NCI-H1048 (cell line): ENCODE measurements at regions not wholly inside any gene's neighbourhood (a gene's known extent, or its start where the extent isn't known, plus 50 kb on each side); places are given as distances from the start of the nearest gene placed in this dataset.

Source experiments
- DNase-seq: peaks from one replicate; lab custom pipeline; 2025; lab: John Stamatoyannopoulos, UW

DNA sequence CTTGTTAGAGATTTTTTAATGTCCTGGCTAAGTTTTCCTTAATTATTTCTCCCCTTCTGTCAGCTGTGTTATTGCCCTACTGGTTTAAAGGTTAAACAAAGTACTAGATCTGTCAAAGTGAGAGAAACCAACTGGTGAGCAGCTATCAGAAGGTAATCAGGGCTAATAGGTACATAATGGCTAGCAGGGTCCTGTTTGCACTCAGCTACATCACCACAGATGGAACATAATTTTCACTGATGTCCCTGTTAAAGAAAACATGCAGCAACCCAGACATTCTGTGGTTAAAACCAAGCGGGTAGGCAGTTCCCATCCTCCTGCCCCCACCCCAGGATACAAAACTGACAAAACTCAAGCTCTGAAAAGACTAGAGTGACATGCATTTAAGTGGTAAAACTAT lies 473.9 kb downstream of the NR2F1-AS1 start:
- DNase-seq: no peak

DNA sequence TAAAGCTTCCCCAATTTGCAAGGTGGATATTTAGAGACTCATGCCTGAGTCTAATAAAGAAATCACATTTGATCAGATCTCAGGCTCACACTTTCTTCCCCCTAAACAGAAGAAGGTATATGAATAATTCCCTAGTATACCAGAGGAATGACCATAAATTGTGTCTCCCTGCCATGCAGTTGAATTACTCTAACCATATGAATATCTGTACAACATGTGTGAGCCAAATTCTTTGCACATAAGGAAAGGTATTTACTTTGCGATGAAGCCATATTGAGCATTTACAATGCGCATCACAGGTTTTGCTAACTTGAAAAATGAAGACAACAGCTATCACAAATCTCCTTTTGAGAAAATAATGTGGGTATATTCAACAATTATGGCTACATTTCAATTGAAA lies 479.4 kb downstream of the NR2F1-AS1 start:
- no peak for DNase-seq

DNA sequence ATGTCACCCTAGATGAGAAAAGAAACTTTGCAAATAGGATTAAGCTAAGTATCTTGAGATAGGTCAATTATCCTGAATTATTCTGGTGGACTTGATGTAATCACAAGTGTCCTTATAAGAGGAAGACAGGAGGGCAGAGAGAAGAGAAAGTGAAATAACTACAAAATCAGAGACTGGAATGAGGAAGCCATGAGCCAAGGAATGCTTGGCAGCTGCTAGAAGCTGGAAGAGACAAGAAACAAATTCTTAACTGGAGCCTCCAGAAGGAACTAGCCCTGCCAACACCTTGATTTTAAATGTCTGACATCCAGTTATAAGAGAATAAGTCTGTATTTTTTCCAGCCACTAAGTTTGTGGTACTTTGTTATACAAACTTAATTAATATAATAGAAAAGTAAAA lies 480.0 kb downstream of the NR2F1-AS1 start:
- no peak for DNase-seq

DNA sequence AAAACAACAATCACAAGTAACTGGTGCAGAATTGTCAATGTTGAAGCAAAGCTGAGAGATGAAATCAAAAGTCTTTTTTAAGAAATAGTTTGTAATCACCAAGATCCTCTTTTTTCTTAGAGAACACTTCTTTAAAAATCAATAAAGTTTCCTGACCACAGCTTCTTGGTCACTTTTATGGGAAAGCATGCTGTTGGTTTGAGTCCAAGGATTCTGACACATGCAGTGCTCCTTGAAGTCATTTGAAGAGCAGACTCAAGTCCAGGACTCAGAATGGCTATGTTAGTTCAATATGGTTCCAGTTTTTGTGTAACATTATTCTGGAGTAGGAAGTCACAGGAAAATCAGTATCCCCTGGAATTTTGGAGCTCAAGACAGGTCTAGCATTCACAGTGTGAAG lies 480.6 kb downstream of the NR2F1-AS1 start:
- DNase-seq: no peak

DNA sequence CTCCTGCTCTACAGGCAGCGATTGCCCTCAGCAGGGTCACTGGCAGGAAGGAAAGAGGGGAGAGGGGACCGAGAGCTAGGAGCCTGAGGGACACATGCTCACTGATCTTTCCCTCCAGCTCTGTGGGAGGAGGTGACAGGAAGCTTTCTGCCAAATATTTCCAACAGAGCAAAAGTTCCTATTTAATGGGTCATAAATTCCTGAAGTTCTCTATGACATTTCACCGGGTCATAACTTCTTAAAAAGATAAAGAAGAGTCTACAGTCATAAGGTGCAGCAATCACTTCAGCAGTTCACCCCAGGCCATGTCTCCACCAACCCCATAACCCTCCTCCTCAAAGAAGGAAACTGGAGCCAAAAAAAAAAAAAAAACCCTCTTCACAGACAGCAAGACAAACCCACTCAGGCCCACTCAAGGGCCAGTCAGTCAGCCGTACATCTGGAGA lies 481.1 kb downstream of the NR2F1-AS1 start:
- DNase-seq: no peak

DNA sequence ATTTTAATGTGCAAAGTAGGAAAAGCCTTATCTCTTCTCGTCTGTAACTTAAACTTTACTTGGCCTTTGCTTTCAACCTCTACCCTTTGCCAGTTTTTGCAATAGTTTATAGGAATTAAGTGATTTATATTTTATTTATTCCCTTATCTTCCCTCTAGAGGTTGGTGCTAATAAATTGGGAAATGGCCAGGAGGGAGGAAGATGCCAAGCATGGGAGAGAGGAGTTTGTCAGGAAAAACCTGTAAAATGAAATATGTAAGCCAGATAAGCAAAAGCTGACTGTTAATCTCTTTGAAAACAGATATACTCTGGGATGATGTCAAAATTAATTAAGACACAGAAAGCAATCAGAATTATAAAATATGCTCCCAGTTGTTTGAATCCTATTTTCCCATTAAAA lies 484.5 kb downstream of the NR2F1-AS1 start:
- DNase-seq: no peak

DNA sequence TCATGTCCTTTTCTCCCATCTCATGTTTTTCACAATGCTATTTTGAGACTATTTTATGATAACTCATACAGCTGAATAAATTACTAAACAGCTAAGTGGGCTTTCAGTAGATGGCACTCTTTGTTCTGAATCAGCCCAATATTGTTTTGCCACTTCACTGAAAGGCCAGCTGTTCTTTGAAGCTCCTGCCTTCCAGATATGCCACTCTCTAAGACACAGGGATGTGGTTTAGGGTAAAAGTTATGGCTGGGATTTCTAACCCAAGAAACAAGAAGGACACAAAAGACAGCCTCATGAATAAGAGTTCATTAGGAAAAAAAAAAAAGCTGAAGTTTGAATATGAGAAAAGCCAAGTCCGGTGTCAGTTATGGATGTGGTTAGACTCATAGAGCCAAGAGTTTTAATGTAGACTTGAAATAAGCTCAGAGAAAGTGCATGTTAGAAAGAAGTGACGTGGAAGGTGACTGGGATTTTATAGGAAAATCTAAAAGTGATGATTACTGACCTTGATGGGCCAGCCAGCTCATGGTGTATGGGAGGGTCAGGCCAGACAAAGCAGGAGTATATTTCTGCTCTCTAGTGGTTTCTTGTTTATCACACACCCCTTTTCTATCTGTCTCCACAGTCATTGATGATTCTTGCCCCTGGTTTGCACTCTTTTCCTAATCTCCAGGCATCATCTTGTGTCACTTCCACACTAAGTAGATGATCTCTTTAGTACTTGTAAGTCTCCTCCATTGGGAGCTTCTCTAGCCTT lies 488.5 kb downstream of the NR2F1-AS1 start:
- DNase-seq: no peak

DNA sequence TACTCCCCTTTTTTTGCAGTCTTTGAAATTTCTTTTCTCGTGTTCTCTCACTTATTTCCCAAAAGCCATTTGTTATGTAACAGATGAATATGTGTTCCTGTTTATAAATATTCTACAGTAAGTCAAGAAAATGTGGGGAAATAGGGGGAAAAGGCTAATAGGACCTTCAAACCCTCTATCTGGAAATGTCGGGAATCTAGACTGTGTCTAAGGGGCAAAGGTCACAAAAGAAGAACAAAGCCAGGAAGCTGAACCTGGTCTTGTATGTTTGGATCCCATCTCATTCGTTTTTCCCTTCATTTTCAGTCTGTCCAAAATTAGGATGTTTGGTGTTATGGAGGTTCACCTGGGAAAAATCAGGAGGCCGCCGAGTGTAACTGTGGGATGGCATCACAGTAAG lies 490.3 kb downstream of the NR2F1-AS1 start:
- DNase-seq: no peak

DNA sequence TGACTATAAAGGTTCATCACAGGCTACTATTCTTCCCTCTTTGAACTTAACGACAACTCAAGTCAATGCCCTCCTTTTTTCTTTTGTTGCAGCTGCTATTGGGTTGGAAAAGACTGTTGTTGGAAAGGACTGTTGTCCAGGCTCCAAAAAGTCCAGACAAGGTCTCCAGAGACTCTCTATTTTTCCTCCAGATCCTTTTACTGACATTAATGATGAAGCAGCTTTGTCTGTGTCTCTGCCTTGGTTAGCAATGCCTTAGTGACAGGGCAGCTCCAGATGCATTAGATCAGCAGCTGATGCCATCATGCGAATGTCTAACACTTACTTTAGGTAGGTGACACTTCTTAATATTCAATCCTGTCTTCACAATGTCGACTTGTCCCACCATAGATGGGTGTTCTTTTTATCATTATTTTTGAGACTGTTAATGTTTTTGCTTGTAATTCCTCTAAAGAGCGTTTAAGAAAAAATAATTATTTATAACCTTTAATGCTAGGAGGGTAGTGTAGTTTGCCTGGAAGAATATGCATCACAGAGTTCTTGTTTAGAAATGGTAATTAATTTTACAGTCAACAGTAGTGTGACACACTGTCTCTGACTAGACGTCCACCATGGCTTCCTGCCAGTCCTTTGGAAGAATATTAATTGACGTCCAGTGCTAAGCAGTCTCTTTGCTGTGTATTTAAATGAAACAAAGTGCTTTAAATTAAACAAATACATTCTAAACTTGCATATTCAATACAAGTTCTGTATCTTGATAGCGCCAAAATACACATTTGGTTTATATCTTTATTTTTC lies 492.2 kb downstream of the NR2F1-AS1 start:
- DNase-seq: no peak

DNA sequence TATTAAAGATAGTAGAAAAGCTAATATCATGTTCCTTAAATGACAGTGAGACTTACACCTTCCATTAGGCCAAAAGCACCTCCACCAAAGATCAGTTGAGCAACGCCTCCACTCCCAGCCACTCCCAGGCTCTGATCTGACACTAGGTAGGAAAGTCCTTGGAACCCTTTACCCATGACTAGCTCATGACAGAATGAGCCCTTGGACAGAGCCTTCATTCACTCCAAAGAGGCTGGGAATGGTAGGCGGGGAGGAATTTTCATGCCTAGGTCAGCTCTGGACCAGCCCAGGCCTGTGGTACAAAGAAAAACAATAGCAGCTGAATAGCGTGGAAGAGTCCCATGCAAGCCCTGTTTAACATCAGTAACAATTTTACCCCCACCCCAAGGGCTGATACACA lies 493.7 kb downstream of the NR2F1-AS1 start:
- DNase-seq: no peak

DNA sequence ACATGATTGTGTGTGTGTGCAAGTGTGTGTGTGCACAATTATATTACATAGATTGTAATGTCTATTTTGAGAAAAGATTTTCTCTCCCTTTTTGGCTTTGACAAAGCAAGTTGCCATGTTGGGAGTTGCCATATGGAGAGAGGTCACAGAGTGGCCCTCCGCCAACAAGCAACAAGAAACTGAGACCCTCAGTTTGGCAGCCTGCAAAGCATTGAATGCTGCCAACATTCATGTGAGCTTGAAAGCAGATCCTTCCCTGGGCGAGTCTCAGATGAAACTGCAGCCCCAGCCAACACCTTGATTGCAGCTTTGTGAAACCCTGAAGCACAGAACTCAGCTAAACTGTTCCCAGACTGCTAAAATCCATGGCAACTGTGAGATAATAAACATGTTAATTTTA lies 498.0 kb downstream of the NR2F1-AS1 start:
- DNase-seq: no peak

DNA sequence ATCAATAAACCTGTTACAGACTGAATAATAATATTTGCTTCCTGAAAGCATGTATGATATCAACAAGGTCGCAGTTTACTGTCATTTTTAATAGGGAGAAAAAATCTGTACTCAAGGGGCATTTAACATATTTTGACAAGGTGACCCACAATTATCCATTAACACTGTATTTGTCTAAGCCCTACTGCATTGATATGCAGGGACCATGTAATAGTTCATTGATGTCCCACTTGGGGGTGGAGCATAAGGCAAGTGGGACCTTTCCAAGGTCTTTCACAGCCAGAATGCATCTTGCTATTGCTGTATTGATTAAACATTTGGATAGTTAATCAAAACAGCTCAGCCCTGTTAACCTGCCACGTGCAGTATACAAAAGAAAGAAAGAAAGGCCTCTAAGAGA lies 502.0 kb downstream of the NR2F1-AS1 start:
- DNase-seq: no peak

DNA sequence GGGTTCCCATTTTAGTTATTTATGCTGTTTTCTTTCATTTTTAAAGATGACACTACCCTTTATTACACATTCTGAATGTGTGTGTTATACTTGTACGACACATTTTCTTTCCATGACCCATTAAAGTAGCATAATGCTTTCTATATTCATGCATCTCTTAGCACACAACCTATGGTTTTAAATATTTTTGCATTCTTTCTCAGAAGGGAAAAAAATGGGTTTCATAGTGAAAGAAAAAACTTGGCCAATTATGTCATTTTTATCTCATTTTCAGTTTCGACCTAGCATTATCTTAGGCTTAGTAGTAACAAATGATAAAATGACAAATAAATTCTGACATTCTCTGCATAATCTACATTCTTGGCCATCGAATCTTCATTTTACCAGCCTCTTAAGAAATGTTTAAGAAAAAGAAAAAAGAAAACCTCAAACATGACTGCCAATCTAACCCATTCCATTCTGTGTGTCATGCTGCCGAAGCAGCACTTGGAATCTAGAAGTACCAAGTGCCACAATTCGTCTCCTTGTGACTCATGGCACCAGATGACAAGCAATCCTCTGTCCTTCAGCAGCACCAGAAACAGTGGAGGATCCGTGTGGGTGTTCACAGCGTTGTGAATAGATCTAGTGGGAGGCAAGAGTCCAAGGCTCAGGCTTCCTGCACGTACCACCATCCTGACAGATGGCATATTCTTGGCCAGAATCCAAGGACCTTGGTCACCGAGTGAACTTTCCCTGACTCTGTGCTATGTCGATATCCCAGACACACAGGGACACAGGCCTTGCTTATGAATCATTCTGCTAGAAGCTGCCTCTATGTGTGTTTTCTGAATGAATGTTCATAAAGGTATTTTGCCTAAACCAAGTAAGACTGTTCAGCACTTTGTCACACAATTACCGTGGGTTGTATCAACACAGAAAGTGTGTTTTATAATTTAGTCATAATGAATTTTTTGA lies 502.7 kb downstream of the NR2F1-AS1 start:
- no peak for DNase-seq

DNA sequence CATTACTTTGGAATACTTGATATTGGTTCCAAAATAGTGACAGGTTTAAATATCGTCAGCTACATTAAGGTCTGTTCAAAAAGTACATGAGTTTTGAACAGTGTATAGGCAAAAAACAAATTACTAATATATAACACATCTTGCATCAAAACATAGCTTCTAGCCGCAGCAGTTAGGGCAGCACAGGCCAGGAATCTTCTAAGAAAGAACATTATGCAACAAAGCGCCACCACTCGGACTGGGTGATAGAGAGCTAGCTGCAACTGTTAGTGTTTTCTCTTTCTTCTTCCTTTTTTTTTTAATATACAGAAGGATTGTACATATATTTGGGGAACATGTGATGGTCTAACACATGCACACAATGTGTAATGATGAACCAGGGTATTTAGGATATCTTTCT lies 504.5 kb downstream of the NR2F1-AS1 start:
- DNase-seq: no peak

DNA sequence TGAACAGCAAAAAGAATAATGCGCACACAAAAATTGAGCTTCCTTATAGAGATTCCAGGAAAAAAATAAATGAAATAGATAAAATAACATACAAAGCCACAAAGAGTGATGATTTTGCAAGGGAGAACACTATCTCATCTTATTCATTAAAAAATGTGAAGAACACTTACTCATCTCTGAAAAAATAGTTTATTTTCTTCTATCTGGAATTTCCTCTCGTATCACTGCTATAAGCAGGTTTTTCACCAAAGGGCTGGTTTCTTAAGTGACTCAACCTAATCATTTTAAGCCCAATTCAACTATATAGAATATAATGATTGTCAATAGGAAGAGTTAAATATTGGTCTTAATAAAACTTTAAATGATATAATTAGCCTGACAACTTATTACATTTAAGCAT lies 504.9 kb downstream of the NR2F1-AS1 start:
- no peak for DNase-seq

DNA sequence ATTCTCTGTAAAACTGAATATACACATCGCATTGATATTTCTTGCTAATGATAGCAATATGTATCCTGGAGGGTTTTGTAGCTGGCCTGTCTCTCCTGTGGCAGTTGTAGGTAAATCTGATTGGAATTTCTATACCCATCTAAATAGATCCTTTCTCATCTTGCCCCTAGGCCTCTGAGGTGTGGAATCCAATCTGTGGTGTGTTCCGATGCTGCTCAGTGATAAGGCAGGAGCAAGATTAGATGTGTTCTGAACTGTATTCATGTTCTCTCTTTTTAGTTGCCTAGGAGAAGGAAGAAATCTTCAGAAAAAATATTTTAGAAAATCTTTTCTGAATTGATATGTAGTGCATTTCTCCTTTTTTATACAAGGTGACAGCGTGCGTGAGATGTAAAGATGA lies 507.5 kb downstream of the NR2F1-AS1 start:
- no peak for DNase-seq

DNA sequence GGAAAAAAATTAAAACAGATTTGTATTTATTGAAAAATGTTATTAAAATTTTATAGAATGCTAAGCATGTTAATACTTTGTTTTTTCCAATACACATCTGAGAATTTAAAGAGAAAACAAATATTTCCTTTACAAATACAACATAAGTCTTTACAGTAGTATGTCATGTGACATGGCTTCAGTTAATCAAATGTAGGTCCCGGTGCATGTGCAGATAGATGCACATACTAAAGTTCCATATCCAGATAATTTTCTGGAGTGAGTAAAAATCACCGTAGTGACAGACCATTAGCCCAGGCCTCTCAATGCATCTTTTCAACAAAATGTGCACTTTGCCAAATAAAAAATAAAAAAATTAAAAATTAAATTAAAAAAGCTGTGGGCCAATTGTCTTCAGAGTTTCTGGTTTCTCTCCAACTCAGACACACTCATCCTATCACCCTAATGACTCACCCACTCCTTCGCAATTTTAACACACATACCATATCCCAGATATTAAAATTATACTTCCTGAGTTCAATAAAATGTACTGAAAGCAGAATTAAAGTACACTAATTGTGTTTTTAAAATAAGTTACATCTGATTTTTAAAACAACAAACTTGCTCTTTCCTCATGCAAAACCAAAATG lies 508.1 kb downstream of the NR2F1-AS1 start:
- DNase-seq: no peak

DNA sequence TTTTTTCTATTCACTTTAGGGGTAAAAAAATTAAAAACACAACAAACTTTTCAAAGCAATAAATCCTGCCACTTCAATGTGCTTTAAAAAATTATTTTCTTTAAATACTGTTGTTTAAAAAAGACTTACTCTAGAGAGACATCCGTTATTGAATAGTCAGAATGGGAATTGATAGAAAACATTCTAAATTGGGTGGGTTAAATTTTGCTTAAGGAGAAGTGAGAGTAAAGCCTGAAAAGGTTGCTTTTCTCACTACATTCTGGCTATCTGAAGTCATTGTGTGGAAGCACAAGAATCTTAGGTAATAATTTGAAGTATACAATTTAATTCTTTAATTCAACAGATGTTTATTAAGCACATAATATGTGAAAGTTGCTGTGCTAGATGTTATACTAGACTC lies 509.3 kb downstream of the NR2F1-AS1 start:
- DNase-seq: no peak

DNA sequence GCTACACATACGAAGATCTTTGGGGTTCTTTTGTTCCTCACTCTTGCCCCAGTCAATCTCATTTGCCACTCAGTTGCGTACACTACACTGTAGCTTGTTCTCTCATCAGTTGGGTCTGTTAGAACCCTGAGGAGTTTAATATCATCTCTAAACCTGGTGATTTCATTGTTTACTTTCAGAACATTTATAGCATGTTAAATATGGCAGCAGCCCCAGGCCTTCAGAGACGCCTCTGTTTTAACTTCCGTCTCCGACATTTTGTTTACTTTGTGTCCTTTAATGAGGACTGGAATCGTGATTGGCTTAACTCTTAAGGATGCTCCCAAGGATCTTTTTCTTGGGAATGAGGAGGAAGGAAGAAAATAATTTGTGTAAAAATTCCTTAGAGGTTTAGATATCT lies 510.1 kb downstream of the NR2F1-AS1 start:
- DNase-seq: no peak

DNA sequence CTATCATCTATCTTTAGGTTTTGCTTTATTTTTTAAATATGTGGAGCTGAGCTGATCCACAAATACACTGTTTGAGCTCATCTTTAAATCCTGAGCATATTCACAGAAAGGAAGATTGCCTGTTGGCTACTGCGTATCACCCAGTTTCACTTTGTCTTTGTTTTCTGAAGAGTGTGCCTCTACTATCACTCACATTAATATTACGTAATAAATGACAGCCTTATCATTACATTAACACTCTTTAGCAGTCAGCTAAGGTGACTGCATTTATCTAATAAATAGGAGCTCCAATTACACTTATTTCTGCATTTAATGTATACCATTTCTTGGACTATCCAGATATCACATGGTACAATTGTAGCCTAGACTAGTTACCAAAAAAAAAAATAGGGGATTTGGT lies 511.7 kb downstream of the NR2F1-AS1 start:
- DNase-seq: no peak

DNA sequence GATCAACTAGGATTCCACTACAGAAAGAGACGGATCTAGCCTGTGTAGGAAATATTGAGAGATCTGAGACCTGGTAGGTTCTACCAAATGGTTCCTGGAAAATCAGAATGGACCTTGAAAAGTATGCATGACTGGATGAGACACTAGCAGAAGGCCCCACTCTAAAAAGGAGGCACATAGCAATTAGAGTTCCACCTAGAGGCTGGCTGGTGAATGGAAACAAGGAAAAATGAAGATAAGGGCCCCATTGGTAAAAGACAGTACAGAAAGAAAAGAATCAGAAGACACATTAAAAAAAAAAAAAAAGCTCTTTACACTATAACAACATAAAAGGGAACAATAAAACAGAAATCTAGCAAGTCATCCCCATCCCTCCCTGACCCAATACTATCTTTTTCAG lies 518.5 kb downstream of the NR2F1-AS1 start:
- DNase-seq: no peak

DNA sequence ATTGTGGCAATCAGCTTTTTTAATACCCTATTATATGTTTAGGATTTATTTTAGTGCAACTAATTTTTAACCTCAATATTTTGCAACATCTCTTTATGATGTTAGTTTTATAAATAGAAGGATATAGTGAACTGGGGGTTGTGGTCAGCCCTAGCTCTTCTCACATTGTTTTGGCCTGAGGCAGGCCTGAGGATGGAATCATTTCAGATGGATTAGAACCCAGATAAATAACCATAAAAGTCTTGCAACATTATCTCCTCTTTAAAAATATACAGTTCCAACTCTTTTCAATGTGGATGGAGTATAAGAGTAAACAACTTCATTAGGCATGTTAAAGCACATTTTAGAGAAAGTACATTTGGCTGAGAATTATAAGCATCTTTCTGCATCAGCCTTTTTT lies 522.7 kb downstream of the NR2F1-AS1 start:
- DNase-seq: no peak
